SKM-1 (cell line): ENCODE measurements at regions not wholly inside any gene's neighbourhood (a gene's known extent, or its start where the extent isn't known, plus 50 kb on each side); places are given as distances from the start of the nearest gene placed in this dataset.
A peak's percentile ranks its signal among the peaks of the same experiment; 100 is the strongest.

Source experiments
- DNase-seq: peaks from one replicate; lab custom pipeline; 2025; ENCODE audit not compliant: unreplicated experiment; lab: John Stamatoyannopoulos, UW

GRCh38 chr7:26487780-26488515, 196.3 kb downstream of the SNX10 start:
- DNase-seq, result no peak

DNA sequence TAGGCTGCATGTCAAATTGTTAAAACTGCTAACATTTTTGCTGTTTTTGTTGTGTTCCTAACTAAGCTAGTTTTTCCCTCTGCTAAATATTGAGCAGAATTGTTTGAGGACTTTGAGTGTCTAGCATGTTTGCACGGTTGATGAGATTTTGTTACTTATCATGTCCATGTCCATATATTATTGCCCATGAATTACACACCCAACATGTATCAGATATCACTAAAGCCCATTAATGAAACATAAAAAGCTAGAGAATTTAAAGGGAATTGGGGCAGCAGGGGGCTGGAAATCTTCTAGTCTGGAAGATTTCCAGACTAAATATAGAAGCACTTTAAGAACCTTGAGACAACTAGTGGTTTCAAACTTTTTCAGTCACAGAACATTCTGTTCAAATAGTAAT, 197.7 kb downstream of the SNX10 start:
- no peak for DNase-seq

DNA sequence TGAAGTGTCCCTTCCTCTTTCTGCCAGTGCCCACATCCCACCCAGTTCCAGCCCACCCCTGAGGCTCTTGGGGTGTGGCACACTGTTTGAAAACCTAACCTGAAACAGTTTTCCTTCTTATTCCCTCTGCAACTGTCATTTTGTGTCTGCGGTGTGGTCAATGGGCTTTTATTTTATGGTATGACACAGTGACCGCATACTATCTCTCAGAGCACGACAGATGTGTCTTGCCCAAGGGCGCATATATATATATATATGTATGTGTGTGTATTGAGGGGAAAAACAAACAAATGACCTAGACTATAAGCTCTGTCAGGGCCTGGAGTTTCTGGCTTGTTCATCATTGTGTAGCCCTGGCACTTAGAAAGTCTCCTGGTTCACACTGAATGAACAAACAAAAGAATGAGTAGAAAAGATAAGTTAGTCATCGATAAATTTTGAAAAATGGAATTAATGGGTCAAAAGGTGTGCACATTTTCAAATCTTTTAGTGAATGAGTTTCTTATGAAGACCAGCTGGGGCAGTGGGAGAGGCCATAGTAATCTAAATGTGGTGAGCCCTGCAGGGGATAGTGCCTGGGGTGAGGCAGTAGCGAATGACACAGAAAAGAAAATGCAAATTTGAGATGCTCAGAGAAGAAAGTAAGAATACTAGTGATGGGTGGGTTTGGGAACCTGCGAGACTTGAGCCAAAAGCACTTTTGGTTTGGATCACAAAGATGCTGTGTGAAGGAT, 198.4 kb downstream of the SNX10 start:
- DNase-seq, result no peak

GRCh38 chr7:26490640-26491624, 199.3 kb downstream of the SNX10 start:
- no peak for DNase-seq

- no peak for DNase-seq
Observed at GRCh38 chr7:26492816-26493215, 201.2 kb downstream of the SNX10 start.

DNA sequence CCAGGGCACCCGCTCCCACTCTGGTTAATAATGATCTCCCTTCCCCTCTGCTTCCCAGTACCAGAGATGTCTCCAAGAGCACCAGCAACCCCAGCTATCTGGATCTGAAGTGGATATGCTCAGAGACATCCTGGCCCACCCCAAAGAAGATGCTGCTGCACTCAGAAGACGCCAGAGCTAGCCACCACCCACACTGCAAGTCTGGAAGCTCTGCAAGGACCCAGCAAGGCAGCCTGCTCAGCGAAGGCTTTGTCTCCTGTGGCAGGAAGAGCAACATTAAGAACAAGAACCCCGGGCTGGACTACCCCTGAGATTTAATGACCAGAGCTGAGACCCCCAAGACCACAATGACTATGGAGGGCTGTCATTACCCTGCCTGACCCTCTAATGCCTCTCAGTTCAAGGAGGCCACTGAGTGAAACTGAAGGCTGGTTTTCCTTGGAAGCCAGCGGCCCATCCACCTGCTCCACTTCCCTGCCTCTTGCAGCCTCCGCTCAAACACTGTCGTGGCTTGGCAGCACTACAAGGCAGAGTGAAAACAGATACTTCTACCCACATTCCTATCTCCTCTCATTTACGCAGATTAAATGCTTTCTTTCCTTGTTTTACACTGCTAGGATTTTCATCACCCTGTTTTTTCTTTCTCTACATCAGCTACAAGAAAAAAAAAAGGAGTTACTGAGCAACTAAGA, 202.2 kb downstream of the SNX10 start:
- no peak for DNase-seq

DNA sequence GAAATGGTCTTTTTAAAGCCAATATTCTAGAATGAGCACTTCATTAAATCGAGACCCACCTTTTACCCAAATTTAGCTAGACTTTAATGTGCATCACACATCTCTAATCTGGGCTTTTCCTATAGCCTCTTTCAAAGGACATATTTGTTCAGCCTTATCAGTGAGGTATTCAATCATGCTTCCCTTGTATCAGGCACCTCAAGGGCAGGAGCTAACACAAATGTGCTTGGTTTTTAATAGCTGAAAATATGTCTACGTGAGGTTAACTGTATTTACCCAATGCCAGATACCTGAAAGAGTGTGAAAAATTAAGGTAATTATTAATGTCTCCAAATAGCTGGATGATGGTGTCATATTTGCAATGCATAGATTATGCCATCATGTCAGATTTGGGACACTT, 203.9 kb downstream of the SNX10 start:
- DNase-seq, result no peak

- DNase-seq, result no peak
Observed at GRCh38 chr7:26497801-26498596, 206.3 kb downstream of the SNX10 start.

DNA sequence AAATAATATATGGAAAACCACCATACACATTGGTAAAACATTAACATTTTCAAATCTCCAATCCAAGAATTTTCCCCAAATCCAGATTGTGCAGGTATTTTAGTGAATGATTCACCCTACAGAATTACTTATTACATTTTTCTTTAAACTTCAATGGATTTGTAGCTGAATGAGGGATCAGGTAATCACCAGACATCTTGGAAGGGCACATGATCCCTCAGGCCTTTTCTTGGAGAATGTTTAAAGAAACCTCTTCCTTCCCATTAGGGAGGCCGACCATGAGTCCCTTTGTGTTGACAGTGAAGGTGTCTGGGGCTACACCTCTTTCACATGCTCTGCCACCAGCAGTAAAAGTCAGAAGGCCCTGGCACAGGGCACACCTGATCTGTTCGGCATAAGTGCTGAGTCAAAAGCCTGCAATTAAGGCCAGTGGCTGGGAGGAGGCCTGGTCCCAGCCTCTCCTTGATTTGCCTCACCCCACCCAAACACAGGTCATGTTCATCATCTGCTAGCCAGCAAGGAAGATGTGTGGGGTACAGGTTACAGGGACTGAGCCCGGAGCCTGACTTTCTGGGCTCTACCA, 207.7 kb downstream of the SNX10 start:
- no peak for DNase-seq

DNA sequence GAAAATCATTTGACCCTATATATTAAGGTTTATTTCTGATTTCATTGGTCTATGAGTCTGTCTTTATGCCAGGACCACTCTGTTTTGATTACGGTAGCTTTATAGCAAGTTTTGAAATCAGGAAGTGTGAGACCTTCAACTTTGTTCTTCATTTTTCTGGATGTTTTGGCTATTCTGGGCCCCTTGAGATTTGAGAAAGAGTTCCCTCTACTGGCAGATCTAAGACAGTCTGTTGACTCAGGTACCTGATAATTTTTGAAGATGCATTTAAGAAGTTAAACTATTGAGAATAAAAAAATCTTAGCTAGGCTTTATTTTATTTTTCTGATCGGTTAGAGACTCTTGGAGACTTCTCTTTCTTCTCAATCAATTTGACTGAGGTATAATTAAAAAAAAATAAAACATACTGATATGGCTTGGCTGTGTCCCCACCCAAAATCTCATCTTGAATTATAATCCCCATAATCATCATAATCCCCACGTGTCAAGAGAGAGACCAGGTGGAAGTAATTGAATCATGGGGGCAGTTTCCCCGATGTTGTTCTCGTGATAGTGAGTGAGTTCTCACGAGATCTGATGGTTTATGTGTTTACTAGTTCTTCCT, 209.2 kb downstream of the SNX10 start:
- peak; percentile 71 for DNase-seq

DNA sequence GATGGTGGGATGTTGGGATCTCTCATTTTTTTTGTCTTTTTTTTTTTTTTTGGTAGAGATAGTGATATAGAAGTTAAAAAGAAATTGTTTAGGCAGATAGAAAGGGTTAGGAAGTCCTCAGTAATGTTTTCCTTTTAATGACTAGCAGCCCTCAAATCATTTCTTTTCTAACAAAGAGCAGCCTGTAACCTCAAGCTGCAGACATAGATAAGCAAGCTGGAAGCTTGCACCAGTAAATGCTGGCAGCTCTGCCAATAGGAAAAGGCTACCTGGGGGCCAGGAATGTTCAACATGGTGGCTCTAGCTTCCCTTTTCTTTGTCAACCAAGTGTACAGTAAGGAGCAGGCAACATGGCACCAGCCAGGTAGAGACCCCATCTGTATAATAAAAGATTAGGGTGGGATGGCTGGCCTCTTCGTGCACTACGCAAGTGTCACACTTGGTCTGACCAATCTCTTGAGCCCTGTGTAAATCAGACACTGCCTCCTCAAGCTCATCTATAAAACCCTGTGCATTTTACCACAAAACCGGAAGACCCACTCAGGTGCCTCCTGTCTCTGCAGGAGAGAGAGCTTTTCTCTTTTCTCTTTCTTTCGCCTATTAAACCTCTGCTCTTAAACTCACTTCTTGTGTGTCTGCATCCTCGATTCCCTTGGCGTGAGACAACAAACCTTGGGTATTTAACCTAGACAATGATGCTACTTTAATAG, 212.9 kb downstream of the SNX10 start:
- DNase-seq, result no peak

DNA sequence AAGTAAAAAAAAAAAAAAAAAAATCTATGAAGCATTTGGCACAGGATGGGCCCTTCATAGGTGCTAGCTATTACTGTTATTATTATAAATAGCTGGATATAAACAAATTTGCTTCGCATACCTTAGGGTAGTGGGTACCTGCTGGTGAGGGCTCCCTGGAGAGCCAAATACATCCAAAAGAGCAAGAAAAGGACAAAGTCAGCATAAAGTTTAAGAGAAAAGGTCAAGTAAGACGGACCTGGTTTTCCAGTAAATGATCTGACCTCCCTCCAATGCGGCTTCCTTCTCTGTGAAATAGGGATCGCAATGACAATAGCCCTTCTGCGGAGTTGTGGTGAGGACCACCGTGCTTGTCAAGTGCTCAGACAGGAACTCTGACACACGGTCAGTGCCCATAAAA, 214.5 kb downstream of the SNX10 start:
- DNase-seq, result no peak

DNA sequence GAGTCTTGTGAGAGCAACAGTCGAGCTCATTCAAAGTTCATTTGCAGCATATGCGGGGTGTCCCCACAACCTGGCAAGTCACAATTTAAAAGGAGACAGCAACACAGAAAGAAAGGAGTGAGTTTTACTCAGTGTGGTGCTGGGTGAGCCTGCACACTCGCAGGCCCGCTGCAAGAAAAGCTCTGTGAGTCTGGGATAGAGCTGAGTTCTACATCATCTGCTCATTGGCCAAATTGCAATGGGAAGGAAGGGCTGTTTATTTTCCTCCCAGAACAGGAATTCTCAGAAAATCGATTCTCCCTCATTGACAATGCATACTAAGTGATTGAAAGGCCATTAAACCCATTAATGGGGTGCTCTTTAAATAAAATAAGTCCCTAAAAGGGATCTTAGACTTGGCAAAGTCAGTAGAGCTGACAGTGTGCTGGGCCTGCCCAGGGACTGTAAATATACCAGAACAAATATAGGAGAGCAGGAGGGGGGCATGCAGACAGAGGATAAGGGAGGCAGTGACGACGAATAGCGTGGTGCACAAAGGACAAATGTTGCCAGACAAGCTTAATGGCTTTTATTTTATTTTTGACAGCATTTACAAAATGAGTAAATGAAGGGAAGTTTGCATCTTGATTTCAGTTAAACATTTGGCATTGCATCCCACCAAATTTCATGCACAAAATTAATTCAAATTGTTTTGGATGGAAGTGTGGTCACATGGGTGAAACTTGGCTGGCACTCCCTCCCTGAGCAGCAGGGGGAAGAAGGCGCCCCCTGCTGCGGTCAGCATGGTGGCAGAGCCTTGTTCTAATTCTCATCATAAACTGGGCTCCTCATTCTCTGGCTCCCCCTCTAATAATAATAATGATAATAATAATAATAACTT, 215.7 kb downstream of the SNX10 start:
- no peak for DNase-seq

DNA sequence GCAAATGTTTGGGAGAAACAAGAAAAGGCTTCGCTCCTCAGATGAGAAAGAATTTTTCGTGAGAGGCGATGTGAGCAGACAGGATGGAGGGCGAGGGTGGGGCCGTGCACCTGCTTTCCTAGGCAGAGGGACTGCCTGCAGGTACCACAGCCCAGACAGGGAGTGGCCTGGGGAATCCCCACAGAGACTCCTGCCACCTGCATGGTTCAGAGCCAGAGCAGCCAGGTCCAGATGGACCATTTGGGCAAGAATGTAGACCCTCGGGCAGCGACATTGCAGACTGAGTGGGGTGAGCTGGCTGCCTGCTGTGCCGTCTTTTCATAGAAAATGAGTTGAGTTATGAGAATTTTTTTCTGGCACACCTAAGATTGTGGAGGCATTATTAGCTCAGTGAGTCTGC, 216.8 kb downstream of the SNX10 start:
- no peak for DNase-seq

DNA sequence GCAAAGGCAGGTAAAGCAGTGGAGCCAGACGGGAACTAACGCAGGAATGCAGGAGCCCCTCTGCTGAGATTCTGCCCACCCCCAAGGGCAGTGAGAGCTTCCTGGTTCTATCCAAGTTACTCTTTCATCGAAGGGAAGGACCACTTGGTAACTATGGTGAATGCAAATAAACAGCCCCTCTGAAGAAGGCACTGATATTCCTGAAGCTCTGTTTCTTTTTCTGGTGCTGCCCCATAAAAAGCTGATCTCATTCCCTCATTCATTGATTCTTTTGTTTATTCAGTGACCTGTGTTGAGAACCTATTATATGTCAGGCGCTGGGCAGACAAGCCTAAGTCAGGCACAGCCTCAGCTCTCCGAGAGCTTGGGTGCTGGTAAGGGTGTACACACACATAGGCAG, 217.3 kb downstream of the SNX10 start:
- DNase-seq, result no peak

DNA sequence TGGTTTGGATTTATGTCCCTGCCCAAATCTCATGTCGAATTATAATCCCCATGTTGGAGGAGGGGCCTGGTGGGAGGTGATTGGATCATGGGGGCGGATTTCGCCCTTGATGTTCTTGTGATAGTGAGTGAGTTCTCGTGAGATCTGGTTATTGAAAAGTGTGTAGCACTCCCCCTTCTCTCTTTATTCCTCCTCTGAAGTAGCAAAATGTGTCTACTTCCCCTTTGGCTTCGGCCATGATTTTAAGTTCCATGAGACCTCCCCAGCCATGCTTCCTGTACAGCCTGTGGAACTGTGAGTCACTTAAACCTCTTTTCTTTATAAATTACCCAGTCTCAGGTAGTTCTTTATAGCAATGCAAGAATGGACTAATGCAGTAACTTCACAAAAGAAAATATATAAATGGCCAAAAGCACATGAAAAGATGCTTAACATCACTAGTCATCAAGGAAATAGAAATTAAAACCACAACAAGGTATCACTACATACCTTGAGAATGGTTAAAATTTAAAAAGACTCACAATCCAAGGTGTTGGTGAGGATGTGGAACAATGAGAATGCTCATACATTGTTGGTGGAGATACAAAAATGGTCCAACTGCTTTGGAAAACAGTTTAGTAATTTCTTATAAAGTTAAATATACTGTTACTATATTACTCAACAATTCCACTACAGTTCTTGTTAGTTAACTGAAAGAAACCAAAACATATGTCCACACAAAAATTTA, 218.7 kb downstream of the SNX10 start:
- DNase-seq, result no peak

GRCh38 chr7:26511866-26512265, 220.2 kb downstream of the SNX10 start:
- no peak for DNase-seq
